ENCODE measurements at regions not wholly inside any gene's neighbourhood (a gene's known extent, or its start where the extent isn't known, plus 50 kb on each side); places are given as distances from the start of the nearest gene placed in this dataset.

DNA sequence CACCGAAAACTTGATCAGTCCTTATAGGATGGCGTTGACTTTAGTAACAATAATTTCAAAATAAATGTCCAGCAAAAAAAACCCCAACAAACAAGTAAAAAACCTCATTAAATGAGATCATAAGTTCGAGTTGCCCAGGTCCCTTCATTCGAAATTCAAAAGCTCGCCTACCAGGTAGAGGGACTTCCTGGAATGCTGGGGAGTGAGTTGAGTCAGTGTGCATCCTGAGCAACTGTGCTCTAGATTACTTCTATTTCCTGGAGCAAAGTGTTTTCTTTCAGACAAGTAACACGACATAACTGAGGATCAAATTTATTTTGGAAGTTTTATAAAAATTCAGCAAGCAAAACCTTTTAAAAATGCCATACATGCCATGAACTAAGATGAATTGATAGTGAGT is 511.9 kb upstream of the CITED2 start:
- no peak overlapping the region for H2AFZ ChIP-seq (ENCODE audit: low read depth, low read length)
- no peaks in the 10 kb centered on the region for H3K9me2 ChIP-seq (ENCODE audit: insufficient read depth, low read length)
- H4K20me1 ChIP-seq (ENCODE audit: insufficient read depth): no peaks in the 10 kb centered on the region
- H3K36me3 ChIP-seq (ENCODE audit: insufficient read depth, low read length): no peaks in the 10 kb centered on the region
- H3K27me3 ChIP-seq (ENCODE audit: insufficient read depth, low read depth, low read length): no peaks in the 10 kb centered on the region
- H3K9me3 ChIP-seq (ENCODE audit: low read length): no peaks in the 10 kb centered on the region
- H3K9ac ChIP-seq (ENCODE audit: low read length): no peak overlapping the region
- no peak overlapping the region for H3K4me2 ChIP-seq (ENCODE audit: low read length)
- no peak overlapping the region for H3K27ac ChIP-seq (ENCODE audit: low read length)
- no peak overlapping the region for H3K4me3 ChIP-seq (ENCODE audit: low read length)
- TF ChIP-seq TAF1 (IDR thresholded peaks at IDR 0.05; ENCODE audit: low read depth) (no peak), EP300 (conservative IDR thresholded peaks at IDR 0.05; ENCODE audit: poor library complexity, severe bottlenecking) (no peak), MXI1 (conservative IDR thresholded peaks at IDR 0.05; ENCODE audit: poor library complexity, severe bottlenecking) (no peak), RAD21 (conservative IDR thresholded peaks at IDR 0.05) (no peak), EZH2 (IDR thresholded peaks at IDR 0.05; ENCODE audit: borderline replicate concordance, insufficient read depth, low read length, poor library complexity, severe bottlenecking) (no peak), SMC3 (conservative IDR thresholded peaks at IDR 0.05; ENCODE audit: poor library complexity) (no peak)
- TF ChIP-seq, protein P1, sequence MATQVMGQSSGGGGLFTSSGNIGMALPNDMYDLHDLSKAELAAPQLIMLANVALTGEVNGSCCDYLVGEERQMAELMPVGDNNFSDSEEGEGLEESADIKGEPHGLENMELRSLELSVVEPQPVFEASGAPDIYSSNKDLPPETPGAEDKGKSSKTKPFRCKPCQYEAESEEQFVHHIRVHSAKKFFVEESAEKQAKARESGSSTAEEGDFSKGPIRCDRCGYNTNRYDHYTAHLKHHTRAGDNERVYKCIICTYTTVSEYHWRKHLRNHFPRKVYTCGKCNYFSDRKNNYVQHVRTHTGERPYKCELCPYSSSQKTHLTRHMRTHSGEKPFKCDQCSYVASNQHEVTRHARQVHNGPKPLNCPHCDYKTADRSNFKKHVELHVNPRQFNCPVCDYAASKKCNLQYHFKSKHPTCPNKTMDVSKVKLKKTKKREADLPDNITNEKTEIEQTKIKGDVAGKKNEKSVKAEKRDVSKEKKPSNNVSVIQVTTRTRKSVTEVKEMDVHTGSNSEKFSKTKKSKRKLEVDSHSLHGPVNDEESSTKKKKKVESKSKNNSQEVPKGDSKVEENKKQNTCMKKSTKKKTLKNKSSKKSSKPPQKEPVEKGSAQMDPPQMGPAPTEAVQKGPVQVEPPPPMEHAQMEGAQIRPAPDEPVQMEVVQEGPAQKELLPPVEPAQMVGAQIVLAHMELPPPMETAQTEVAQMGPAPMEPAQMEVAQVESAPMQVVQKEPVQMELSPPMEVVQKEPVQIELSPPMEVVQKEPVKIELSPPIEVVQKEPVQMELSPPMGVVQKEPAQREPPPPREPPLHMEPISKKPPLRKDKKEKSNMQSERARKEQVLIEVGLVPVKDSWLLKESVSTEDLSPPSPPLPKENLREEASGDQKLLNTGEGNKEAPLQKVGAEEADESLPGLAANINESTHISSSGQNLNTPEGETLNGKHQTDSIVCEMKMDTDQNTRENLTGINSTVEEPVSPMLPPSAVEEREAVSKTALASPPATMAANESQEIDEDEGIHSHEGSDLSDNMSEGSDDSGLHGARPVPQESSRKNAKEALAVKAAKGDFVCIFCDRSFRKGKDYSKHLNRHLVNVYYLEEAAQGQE (IDR thresholded peaks at IDR 0.05; ENCODE audit: borderline replicate concordance): no peak
- H3K79me2 ChIP-seq (replicated peaks; ENCODE audit: insufficient read depth, low read length): no peaks in the 10 kb centered on the region
- H3F3A ChIP-seq (ENCODE audit: insufficient read depth, low read length, poor library complexity, severe bottlenecking): peaks cover 6% of the 10 kb centered on the region

DNA sequence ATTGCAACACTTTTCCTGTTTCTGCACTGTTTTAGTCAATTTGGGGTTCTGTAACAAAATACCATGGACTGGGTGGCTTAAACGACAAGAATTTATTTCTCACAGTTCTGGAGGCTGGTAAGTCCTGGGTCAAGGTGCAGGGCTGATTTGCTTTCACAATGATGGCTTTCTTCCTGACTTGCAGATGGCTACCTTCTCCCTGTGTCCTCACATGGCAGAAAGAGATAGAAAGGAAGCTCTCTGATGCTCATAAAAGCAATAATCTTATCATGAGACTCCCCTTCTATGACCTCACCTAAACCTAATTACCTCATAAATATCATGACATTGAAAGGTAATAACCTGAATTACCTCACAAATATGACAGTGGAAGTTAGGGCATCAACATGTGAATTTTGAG is 511.5 kb upstream of the CITED2 start:
- H3K9me2 ChIP-seq (ENCODE audit: insufficient read depth, low read length): no peaks in the 10 kb centered on the region
- no peak overlapping the region for H3K4me2 ChIP-seq (ENCODE audit: low read length)
- peaks cover 6% of the 10 kb centered on the region for H3F3A ChIP-seq (ENCODE audit: insufficient read depth, low read length, poor library complexity, severe bottlenecking)
- no peak overlapping the region for H3K27ac ChIP-seq (ENCODE audit: low read length)
- H3K9ac ChIP-seq (ENCODE audit: low read length): no peak overlapping the region
- TF ChIP-seq EZH2 (IDR thresholded peaks at IDR 0.05; ENCODE audit: borderline replicate concordance, insufficient read depth, low read length, poor library complexity, severe bottlenecking) (no peak), EP300 (conservative IDR thresholded peaks at IDR 0.05; ENCODE audit: poor library complexity, severe bottlenecking) (no peak), SMC3 (conservative IDR thresholded peaks at IDR 0.05; ENCODE audit: poor library complexity) (no peak), RAD21 (conservative IDR thresholded peaks at IDR 0.05) (no peak), POLR2AphosphoS5 (IDR thresholded peaks at IDR 0.05) (no peak), TAF1 (IDR thresholded peaks at IDR 0.05; ENCODE audit: low read depth) (no peak), MXI1 (conservative IDR thresholded peaks at IDR 0.05; ENCODE audit: poor library complexity, severe bottlenecking) (no peak)
- TF ChIP-seq, protein P1 (IDR thresholded peaks at IDR 0.05; ENCODE audit: borderline replicate concordance): no peak
- TF ChIP-seq, protein P2, sequence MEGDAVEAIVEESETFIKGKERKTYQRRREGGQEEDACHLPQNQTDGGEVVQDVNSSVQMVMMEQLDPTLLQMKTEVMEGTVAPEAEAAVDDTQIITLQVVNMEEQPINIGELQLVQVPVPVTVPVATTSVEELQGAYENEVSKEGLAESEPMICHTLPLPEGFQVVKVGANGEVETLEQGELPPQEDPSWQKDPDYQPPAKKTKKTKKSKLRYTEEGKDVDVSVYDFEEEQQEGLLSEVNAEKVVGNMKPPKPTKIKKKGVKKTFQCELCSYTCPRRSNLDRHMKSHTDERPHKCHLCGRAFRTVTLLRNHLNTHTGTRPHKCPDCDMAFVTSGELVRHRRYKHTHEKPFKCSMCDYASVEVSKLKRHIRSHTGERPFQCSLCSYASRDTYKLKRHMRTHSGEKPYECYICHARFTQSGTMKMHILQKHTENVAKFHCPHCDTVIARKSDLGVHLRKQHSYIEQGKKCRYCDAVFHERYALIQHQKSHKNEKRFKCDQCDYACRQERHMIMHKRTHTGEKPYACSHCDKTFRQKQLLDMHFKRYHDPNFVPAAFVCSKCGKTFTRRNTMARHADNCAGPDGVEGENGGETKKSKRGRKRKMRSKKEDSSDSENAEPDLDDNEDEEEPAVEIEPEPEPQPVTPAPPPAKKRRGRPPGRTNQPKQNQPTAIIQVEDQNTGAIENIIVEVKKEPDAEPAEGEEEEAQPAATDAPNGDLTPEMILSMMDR (IDR thresholded peaks at IDR 0.05; ENCODE audit: poor library complexity, severe bottlenecking): no peak
- no peaks in the 10 kb centered on the region for H3K36me3 ChIP-seq (ENCODE audit: insufficient read depth, low read length)
- no peaks in the 10 kb centered on the region for H3K27me3 ChIP-seq (ENCODE audit: insufficient read depth, low read depth, low read length)
- no peaks in the 10 kb centered on the region for H3K79me2 ChIP-seq (replicated peaks; ENCODE audit: insufficient read depth, low read length)
- H4K20me1 ChIP-seq (ENCODE audit: insufficient read depth): no peaks in the 10 kb centered on the region
- H3K9me3 ChIP-seq (ENCODE audit: low read length): no peaks in the 10 kb centered on the region
- no peak overlapping the region for H3K4me3 ChIP-seq (ENCODE audit: low read length)
- H2AFZ ChIP-seq (ENCODE audit: low read depth, low read length): no peak overlapping the region

All from neural cell (in vitro differentiated cells).